ENCODE measurements at regions not wholly inside any gene's neighbourhood (a gene's known extent, or its start where the extent isn't known, plus 50 kb on each side); places are given as distances from the start of the nearest gene placed in this dataset.

- ATAC-seq (ENCODE audit: low FRiP score) = no peak
- no peak for DNase-seq (ENCODE audit: low spot score)
Measured at GRCh38 chr6:3581469-3581868, 124.6 kb upstream of the SLC22A23 start.

GRCh38 chr6:3579652-3580175, 122.9 kb upstream of the SLC22A23 start:
- TF ChIP-seq, protein P1, sequence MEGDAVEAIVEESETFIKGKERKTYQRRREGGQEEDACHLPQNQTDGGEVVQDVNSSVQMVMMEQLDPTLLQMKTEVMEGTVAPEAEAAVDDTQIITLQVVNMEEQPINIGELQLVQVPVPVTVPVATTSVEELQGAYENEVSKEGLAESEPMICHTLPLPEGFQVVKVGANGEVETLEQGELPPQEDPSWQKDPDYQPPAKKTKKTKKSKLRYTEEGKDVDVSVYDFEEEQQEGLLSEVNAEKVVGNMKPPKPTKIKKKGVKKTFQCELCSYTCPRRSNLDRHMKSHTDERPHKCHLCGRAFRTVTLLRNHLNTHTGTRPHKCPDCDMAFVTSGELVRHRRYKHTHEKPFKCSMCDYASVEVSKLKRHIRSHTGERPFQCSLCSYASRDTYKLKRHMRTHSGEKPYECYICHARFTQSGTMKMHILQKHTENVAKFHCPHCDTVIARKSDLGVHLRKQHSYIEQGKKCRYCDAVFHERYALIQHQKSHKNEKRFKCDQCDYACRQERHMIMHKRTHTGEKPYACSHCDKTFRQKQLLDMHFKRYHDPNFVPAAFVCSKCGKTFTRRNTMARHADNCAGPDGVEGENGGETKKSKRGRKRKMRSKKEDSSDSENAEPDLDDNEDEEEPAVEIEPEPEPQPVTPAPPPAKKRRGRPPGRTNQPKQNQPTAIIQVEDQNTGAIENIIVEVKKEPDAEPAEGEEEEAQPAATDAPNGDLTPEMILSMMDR (IDR thresholded peaks at IDR 0.05) = no peak
- ATAC-seq (ENCODE audit: low FRiP score) (no peak), DNase-seq (ENCODE audit: low spot score) (no peak)

More at GRCh38 chr6:3581469-3581868, 124.6 kb upstream of the SLC22A23 start:
- TF ChIP-seq, protein P1 (IDR thresholded peaks at IDR 0.05) = no peak

GRCh38 chr6:3578981-3579380, 122.1 kb upstream of the SLC22A23 start:
- no peak for DNase-seq (ENCODE audit: low spot score)
- TF ChIP-seq, protein P1 (IDR thresholded peaks at IDR 0.05) = no peak
- no peak for ATAC-seq (ENCODE audit: low FRiP score)

GRCh38 chr6:3577517-3577916, 120.7 kb upstream of the SLC22A23 start:
- DNase-seq (ENCODE audit: low spot score) = no peak
- TF ChIP-seq, protein P1 (IDR thresholded peaks at IDR 0.05) = no peak
- ATAC-seq (ENCODE audit: low FRiP score) = no peak

GRCh38 chr6:3575701-3576100, 118.9 kb upstream of the SLC22A23 start:
- TF ChIP-seq, protein P1 (IDR thresholded peaks at IDR 0.05) = no peak
- DNase-seq (ENCODE audit: low spot score) (no peak), ATAC-seq (ENCODE audit: low FRiP score) (no peak)

GRCh38 chr6:3575166-3575565, 118.3 kb upstream of the SLC22A23 start:
- ATAC-seq (ENCODE audit: low FRiP score) (no peak), DNase-seq (ENCODE audit: low spot score) (no peak)
- TF ChIP-seq, protein P1 (IDR thresholded peaks at IDR 0.05) = no peak

GRCh38 chr6:3573670-3574069, 116.8 kb upstream of the SLC22A23 start:
- TF ChIP-seq, protein P1 (IDR thresholded peaks at IDR 0.05) = no peak
- no peak for ATAC-seq (ENCODE audit: low FRiP score)
- no peak for DNase-seq (ENCODE audit: low spot score)
